H1 (cell line): ENCODE measurements at regions not wholly inside any gene's neighbourhood (a gene's known extent, or its start where the extent isn't known, plus 50 kb on each side); places are given as distances from the start of the nearest gene placed in this dataset.

Experiments
- CREB1 ChIP-seq: IDR thresholded peaks from 2 replicates; pipeline ENCODE4 v1.6.1; 2012; ENCODE audit warnings: inconsistent platforms
- GABPA ChIP-seq: IDR thresholded peaks from 2 replicates; pipeline ENCODE4 v1.6.1; 2011; ENCODE audit warnings: mild to moderate bottlenecking, low read length, moderate library complexity, borderline replicate concordance; ENCODE audit not compliant: insufficient read depth
- RAD21 ChIP-seq, 2 experiments: IDR thresholded peaks in 1 of 2; conservative IDR thresholded peaks in 1 of 2; 2 replicates each; pipeline ENCODE4 v1.6.1; 2011; ENCODE audit warnings: low read depth in 2 of 2, low read length in 2 of 2, improper control_type of control experiment in 1 of 2, inconsistent platforms in 1 of 2, mild to moderate bottlenecking in 1 of 2, moderate library complexity in 1 of 2
- RFX5 ChIP-seq: IDR thresholded peaks from 2 replicates; pipeline ENCODE4 v1.6.1; 2011; ENCODE audit warnings: low read depth, low read length, improper control_type of control experiment, borderline replicate concordance
- SAP30 ChIP-seq: fragments of 300-600 bp; sonication (generic); IDR thresholded peaks from 2 replicates; pipeline ENCODE4 v1.7.1; 2012; ENCODE audit warnings: low read length, moderate library complexity, mild to moderate bottlenecking, inconsistent platforms; ENCODE audit not compliant: insufficient read depth, insufficient replicate concordance
- SP1 ChIP-seq: IDR thresholded peaks from 2 replicates; pipeline ENCODE4 v1.6.1; 2011; ENCODE audit warnings: low read depth, low read length
- SUZ12 ChIP-seq: fragments of 200-600 bp; sonication (generic); IDR thresholded peaks from 2 replicates; pipeline ENCODE4 v1.6.1; 2012; ENCODE audit warnings: mild to moderate bottlenecking, inconsistent platforms, low read length, moderate library complexity, mixed read lengths
- TEAD4 ChIP-seq: IDR thresholded peaks from 2 replicates; pipeline ENCODE4 v1.6.1; 2012; ENCODE audit warnings: low read depth, low read length, inconsistent platforms, mixed read lengths

- TF ChIP-seq RFX5 (no peak), SUZ12 (no peak), SP1 (no peak), CREB1 (no peak), RAD21 (IDR thresholded peaks at IDR 0.05 in 1 of 2, conservative IDR thresholded peaks at IDR 0.05 in 1 of 2; ENCODE audit: low read depth in 2 of 2, low read length in 2 of 2) (no peak), GABPA (no peak), SAP30 (no peak), TEAD4 (no peak)
These were observed 484.4 kb upstream of the ADAMTS9 start (continued) for GRCh38 chr3:65172209-65172608.
